Activated CD4-positive, alpha-beta T cell treated with anti-CD3 and anti-CD28 coated beads, Interleukin-2, Interleukin-6, amounts not matched to agents 100 ng/mL and 50 ng/mL, durations not matched to agents 16 hours and 8 hours (primary cell): ENCODE measurements at regions not wholly inside any gene's neighbourhood (a gene's known extent, or its start where the extent isn't known, plus 50 kb on each side); places are given as distances from the start of the nearest gene placed in this dataset.
"Not testable (repeated sequence)": the region's sequence is repeated elsewhere in the genome, so short reads cannot be mapped to it uniquely, and the experiment has no call there.

Experiments
- DNase-seq: peaks from one replicate; pipeline ENCODE4 v3.0.0-alpha.2; 2020

DNA sequence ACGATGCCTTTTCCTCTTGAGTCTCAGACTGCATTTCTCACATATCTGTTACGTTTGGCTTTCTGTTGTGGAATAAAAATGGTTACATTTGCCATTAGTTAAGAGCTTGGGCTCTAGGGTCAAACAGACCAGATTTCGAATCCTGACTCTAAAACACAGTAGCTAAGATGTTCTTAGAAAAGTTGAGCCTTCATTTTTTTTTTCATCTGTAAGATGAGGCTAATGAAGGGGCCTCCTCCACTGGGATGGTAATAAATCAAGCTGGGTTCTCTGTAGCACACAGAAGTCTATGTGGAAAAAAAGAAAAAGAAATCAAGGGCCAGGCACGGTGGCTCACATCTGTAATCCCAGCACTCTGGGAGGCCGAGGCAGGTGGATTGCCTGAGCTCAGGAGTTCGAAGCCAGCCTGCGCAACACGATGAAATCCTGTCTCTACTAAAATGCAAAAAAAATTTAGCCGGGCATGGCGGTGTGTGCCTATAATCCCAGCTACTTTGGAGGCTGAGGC is 49.9 kb upstream of the CAPRIN1 start:
- DNase-seq: no peak

DNA sequence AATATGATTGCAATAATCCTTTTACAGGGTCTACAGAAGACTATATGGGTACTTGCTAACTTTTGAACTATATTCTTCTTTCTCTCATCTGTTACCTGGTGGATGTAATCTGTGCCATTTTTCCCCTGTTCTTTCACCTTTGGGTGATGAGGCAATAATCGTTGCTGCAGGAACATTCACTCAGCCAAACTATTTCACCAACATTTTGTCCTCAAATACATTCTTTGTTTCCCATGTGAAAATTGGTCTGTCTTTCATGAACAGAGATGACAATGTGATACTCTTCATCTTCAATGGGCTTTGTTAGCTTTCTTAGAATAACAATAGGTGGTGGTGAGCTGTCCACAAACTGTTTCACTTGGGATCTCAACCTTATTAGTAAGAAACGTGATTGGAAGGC is 52.1 kb upstream of the CAPRIN1 start:
- DNase-seq: no peak

DNA sequence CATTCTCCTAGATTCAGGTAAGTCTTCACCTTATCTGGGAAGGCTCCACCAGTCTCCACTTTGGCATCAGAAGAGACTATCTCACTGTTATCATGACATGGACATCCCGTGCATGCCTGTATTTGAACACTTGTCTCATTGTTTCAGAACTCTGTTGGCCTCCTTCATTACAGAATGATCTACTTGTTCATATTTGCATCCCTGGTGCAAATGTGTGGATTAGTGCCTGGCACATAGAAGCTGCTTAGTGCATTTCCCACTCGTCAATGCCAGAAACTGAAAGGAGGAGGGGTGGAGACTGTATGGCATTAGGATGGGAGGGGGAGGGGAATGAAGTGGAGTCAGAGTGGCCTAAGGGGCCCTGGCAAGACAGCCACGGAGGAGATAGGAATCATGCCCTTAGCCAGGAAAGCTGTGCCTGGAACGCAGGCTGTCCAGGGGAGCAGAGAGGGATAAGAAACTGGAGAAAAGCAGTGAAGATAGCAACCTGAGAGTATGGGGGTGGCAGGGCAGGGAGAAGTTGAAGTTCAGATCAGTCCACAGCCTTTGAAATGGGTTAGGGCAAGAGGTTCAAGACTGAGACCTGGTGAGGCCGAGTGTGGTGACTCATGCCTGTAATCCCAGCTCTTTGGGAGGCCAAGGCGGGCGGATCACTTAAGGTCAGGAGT is 53.8 kb upstream of the CAPRIN1 start:
- DNase-seq: no peak

DNA sequence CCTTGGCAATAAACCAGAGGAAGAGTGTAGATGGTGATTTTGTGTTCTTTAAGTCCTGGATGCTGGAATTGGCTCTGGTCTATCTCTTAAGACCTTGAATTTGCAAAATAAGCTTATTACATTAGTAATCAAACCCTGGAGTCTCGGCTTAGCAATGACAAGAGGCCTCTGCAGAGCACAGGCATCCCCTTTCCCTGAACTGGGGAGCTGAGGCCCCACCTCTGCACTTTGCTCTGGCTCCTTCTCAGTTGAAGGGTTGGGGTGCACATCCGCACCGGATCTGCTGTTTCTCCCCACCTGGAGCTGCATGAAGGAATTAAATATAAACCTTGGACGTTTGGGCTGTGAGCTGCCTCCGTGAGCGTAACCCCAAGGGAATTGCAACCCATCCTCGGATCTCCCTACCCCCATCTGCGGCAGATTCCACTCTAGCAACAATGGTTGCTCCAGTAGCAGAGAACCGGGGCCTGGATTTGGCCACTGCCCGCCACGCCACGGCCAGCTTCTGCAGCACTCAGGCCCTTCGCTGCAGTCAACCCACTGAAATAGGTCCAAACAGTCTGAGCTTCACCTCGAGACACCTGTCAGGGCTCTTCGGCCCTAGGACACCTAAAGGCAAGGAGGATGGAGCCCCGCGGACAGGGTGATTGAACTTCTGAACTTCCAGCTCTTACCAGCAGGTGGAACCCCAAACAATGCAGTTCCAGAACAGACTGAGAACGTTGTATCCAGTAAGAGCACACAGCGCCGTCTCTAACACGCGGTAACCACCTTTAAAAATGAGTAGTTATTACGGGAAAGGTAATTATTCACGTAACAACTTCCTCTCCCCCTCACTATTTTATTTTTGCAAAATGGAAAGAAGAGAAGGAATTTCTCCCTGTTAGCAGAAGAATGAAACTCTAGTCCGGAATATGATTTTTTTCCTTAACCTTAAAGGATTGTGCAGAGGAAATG is 54.8 kb upstream of the CAPRIN1 start:
- peak; percentile 83 for DNase-seq

DNA sequence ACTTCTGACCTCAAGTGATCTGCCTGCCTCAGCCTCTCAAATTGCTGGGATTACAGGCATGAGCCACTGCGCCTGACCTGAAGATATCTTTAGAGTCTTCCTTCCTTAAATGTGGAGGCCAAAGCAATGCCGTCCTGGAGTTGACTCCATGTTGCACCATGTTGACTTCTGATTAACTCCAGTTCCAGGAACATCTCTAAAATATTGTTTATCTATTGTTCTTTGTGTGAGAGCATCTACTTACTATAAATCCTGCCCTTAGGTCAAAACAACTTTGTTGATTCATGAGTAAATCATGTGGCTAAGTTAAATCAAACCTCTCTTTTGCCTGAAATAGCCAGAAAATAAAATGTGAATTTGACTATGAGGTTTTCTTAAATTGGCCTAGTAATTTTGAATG is 56.6 kb upstream of the CAPRIN1 start:
- DNase-seq: no peak

DNA sequence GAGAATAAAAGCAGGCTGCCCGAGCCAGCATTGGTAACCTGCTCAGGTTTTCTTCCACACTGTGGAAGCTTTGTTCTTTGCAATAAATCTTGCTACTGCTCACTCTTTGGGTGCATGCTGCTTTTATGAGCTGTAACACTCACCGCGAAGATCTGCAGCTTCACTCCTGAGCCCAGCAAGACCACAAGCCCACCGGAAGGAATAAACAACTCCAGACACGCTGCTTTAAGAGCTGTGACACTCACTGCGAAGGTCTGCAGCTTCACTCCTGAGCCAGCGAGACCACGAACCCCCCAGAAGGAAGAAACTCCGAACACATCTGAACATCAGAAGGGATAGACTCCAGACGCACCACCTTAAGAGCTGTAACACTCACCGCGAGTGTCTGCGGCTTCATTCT is 60.4 kb upstream of the CAPRIN1 start:
- not testable (repeated sequence) for DNase-seq

DNA sequence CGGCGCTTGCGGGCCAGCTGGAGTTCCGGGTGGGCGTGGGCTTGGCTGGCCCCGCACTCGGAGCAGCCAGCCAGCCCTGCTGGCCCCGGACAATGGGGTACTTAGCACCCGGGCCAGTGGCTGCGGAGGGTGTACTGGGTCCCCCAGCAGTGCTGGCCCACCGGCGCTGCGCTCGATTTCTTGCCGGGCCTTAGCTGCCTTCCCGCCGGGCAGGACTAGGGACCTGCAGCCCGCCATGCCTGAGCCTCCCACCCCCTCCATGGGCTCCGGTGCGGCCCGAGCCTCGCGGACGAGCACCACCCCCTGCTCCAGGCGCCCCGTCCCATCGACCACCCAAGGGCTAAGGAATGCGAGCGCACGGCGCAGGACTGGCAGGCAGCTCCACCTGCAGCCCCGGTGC is 61.4 kb upstream of the CAPRIN1 start:
- not testable (repeated sequence) for DNase-seq

DNA sequence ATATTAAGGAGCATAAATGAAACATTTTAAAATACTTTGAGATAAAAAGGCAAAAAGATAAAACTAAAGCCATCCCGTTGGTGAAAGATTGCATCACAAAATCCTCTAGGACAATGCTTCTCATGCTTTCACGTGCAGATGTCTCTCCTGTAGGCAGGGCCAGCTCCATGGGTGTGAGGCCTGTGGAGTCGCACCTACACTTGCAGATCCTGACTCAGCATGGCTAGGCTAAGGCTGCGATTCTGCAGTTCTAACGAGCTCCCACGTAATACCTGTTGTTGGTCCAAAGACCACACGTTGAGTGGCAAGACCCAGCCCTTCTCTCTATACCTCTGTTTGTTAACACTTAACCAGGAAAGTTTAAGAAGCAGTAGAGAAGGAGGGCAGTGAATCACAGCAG is 62.1 kb upstream of the CAPRIN1 start:
- no peak for DNase-seq

DNA sequence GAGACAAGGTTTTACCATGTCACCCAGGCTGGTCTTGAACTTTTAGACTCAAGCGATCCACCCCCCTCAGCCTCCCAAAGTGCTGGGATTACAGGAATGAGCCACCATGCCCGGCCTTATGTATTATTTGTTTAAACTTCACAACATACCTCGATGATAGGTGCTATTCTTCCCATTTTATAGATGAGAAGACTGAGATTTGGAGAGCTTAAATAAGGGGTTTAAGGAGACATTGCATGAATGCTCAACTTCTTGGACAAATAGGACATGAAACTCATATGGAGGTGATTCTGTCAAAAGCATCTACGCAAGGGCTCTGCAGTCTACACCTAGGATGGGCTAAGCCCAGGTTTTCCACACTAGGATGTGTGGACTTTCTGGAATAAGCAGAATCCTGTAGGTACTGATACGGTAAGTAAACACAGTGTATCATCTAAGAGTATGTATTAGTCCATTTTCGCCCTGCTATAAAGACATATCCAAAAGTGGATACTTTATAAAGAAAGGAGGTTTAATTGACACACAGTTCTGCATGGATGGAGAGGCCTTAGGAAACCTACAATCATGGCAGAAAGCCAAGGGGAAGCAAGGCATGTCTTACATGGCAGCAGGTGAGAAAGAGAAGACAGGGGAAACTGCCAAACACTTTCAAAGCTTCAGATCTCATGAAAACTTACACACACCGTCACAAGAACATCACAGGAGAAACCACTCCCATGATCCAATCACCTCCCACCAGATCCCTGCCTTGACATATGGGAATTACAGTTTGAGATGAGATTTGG is 62.8 kb upstream of the CAPRIN1 start:
- DNase-seq: no peak

DNA sequence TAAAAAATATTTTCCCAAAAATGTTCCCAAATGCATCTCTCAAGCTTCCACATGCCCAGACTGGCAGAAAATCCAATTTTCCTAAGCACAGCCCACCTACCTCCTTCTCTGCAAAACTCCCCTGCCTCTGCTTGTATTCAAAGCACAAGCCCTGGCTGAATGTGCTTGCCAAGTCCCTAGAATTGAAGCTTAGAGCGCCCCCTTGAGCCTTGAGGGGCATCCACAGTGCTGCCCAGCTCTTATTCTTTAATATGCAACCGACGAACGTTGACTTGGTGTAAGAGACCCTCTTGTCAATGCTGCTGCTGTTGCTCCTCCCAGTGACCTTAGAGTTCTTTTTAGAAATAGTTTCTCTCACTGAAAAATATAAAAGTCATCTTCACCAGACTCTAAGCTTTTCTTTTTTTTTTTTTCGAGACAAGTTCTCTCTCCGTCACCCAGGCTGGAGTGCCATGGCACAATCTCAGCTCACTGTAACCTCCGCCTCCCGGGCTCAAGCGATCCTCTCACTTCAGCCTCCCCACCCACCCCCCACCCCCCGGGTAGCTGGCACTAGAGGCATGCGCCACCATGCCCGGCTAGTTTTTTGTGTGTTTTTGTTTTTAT is 63.5 kb upstream of the CAPRIN1 start:
- peak; percentile 80 for DNase-seq

DNA sequence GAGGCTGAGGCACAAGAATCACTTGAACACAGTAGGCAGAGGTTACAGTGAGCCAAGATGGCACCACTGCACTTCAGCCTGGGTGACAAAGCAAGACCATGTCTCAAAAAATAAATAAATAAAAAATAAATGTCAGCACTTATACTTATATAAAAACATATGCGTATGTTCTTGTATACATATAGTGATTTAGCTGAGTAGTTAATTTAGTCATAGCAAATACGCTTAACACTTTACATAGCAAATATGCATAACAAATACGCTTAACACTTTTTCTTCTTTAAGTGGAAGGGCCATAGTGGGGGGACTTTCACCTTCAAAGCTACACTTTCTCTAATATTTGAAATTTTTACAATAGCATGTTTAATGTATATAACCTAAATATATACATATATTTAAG is 64.0 kb upstream of the CAPRIN1 start:
- DNase-seq: no peak

DNA sequence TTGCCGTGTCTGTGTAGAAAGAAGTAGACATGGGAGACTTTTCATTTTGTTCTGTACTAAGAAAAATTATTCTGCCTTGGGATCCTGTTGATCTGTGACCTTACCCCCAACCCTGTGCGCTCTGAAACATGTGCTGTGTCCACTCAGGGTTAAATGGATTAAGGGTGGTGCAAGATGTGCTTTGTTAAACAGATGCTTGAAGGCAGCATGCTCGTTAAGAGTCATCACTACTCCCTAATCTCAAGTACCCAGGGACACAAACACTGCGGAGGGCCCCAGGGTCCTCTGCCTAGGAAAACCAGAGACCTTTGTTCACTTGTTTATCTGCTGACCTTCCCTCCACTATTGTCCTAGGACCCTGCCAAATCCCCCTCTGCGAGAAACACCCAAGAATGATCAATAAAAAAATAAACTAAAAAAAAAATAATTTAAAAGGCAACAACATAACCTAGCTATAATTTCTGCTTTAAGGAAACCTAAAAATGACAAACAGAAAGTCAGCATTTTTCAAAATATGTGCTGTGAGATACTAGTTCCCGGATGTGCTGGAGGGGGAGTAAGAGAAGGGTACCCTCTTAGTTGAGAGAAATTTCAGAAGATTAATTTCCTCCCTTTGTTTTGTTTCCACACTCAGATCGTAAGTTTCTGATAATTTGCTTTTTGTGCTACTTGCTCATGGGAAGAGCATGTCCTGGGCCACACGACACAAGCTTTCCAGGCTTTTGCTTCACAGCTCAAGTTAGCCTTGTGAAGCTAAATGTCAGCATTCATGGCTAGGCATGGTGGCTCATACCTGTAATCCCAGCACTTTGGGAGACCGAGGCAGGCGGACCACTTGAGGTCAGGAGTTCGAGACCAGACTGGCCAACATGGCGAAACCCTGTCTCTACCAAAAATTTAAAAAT is 64.7 kb upstream of the CAPRIN1 start:
- DNase-seq: not testable (repeated sequence)

DNA sequence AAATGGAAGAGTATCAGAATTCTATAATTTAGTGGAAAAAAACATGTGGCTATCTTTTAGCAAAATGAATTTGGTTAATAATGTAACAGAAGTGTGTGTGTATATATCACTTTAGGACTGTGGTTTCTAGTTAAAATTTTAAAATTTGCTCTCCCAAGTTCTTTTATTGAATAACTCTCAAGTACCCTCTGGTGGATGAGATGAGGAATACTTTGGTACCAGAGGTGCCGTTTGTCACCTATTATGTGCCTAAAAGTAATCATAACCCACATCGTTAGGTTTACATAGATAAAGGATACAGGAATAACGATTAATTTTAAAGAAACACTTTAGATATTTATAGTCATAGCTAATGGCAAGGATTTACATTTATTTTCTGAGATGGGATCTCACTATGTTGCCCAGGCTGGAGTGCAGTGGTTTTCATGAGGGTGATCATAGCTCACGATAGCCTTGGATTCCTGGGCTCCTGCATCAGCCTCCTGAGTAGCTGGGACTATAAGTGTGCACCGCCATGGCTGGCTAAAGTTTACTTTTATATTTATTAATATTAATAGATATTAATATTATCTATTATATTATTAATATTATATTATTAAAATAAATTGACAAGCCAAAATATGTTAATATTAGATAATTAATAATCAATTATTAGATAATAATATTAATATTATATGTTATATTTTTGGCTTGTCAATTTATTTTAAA is 66.7 kb upstream of the CAPRIN1 start:
- DNase-seq: no peak

DNA sequence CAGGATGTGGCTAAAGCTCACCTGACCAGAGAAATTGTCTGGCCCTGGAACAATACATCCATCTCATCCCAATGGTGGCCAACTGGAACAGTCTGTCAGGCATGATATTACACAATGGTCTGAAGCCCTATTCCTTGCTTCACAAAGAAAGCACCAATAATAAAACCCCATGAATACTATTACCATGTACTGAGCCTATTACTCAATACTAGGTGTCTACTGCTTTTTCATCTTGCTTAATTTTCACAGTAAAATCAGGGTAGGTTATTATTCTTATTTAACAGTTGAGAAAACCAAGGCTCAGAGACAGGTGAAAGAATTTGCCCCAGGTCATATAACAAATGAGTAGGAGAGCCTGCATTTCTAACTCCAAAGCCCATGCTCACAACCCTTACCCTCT is 68.9 kb upstream of the CAPRIN1 start:
- DNase-seq: no peak

DNA sequence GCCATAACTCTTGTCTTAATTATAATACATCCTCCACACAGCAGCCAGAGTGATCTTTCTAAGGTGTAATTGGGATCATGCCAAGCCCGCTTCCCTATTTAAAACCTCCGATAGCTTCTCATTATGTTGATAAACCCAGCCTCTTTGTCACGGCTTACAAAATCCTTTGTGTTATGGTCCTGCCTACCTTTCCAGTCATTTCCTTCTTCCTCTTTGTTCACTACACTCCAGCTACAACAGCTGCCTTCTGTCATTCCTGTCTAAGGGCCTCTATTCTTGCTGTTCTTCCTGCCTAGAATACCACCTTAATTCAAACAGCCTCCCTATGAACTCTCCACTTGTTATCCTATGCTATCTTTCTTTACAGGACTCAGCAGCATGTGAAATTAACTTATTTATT is 70.6 kb upstream of the CAPRIN1 start:
- DNase-seq: no peak

DNA sequence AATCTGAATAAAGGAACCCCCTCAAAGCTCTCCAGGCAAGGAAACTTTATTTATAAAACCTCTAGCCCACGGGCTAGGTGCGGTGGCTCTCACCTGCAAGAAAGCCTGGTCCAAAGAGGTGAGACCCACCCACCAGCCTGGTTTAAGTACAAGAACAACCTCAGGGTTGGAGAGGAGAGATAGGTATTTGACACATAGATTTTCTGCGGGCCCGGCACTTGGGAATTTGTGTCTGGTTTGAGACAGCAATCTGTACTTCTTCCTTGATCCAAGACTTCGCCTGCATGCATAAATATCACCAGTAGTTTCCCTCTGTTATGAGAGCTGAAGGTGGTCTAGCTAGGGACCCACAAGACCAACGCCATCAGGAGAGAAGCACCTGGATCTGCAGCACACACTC is 73.2 kb upstream of the CAPRIN1 start:
- DNase-seq: no peak

DNA sequence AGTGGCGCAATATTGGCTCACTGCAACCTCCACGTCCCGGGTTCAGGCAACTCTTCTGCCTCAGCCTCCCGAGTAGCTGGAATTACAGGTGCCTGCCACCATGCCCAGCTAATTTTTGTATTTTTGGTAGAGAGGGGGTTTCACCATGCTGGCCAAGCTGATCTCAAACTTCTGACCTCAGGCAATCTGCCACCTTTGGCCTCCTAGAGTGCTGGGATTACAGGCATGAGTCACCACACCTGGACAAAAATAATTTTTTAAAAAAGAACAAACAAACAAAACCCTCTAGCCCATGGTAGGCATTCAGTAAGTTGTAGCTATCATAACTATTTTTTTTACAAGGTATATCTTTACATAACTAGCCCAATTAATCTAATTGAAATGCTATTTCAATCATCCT is 73.9 kb upstream of the CAPRIN1 start:
- DNase-seq: no peak

DNA sequence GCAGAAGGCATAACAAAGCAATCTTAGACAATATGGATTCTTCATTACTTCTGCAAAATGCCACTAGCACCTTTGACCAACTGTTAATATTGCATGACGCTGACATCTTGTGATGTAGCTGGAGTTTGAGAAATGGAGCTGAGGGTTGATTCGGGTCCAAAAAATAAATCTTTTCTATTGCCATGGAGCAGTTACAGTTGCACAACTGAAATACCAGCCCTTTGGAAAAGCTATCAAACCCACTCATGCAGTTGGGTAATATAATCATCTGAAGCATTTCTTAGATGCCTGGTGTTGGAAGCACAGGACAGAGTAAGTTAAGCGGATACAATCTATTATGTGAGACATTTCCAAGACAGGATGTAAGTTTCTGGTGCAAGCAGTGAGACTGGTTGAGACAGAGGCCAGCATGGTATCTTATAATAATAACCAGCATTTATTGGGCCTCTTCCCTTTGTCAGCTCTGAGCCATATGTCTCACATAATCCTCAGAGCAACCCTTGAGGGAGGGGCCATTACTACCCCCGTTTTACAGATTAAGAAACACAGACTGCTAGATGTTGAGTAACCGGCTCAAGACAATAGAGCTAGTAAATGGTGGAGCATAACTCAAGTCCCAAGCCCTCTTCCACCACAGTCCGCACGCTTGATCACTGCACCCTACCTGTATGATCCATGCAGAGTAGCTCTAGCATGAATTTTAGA is 74.9 kb upstream of the CAPRIN1 start:
- DNase-seq: no peak

DNA sequence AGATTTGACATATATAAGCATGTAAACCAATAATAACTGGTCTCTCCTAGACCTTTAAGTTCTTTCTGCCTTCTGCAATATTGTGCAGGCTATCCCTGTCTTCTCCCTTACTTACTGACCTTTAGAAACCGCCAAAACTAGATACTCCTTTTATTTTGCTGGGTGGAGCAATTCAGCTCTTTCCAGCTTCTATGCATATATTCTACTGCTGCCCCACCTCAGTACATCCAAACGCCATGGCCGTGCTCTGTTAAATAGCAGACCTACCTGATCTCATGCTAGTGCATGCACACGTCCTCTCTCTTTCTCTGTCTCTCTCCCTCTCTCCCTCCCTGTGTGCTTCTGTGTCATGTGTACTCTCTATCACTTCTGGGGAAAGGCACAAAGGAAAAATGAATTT is 76.7 kb upstream of the CAPRIN1 start:
- no peak for DNase-seq

DNA sequence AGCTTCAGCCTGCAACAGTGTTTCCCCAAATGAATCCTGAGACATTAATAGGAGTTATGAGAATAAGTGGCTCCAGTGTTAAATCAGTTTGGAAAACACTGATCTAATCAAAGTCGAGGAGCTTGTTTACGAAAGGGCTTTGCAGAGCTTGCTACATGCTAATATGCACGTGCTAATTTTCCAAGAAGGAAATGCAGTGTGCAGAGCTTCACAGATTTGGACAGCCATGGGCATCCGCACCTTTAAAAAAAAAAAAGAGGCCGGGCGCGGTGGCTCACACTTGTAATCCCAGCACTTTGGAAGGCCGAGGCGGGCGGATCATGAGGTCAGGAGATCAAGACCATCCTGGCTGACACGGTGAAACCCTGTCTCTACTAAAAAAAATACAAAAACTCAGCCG is 79.7 kb upstream of the LMO2 start:
- not testable (repeated sequence) for DNase-seq
